CD4-positive, alpha-beta T cell (primary cell): ENCODE measurements at regions not wholly inside any gene's neighbourhood (a gene's known extent, or its start where the extent isn't known, plus 50 kb on each side); places are given as distances from the start of the nearest gene placed in this dataset.

Source experiments
- ATAC-seq: fragments of 200-7000 bp; cut with Tn5 transposase; one replicate; pipeline ENCODE4 v1.10.0; 2022; ENCODE audit warnings: mild to moderate bottlenecking; ENCODE audit not compliant: poor library complexity
- CTCF ChIA-PET: fragments of 350-600 bp; sonication (Branson Sonifier 250); formaldehyde crosslinking; loops from one replicate; lab custom pipeline; 2021; ENCODE audit warnings: antibody characterized with exemption, inconsistent platforms; lab: Charles Lee
- POLR2A ChIA-PET: fragments of 350-600 bp; sonication (Branson Sonifier 250); formaldehyde crosslinking; loops from one replicate; lab custom pipeline; 2021; ENCODE audit warnings: antibody characterized with exemption, inconsistent platforms; lab: Charles Lee
- DNase-seq, 14 experiments: peaks; one replicate each; pipeline ENCODE4 v3.0.0-alpha.2; 2013 to 2020; ENCODE audit warnings: mixed read lengths in 2 of 14
- H3K27ac ChIP-seq, 2 donors: one replicate each; pipeline versions ENCODE4 v1.5.1 to v1.7.0; 2013; ENCODE audit warnings: low read length in 2 of 2, low read depth in 1 of 2, mild to moderate bottlenecking in 1 of 2
- H3K27me3 ChIP-seq, 2 experiments: 1 replicate in 1 of 2; 2 replicates in 1 of 2; pipeline versions ENCODE4 v1.6.1 to v1.7.0; 2013; ENCODE audit warnings: low read length in 2 of 2, control low read depth in 1 of 2, mild to moderate bottlenecking in 1 of 2, moderate library complexity in 1 of 2; ENCODE audit not compliant: insufficient read depth in 2 of 2, control insufficient read depth in 1 of 2
- H3K36me3 ChIP-seq: one replicate; pipeline ENCODE4 v1.6.1; 2013; ENCODE audit warnings: low read length, control low read depth; ENCODE audit not compliant: insufficient read depth
- H3K4me1 ChIP-seq: one replicate; pipeline ENCODE4 v1.6.1; 2013; ENCODE audit warnings: low read length, control low read depth; ENCODE audit not compliant: insufficient read depth
- H3K4me3 ChIP-seq: one replicate; pipeline ENCODE4 v1.5.1; 2013; ENCODE audit warnings: mild to moderate bottlenecking, low read length, moderate library complexity
- H3K9me3 ChIP-seq, 2 experiments: 1 replicate in 1 of 2; 2 replicates in 1 of 2; pipeline versions ENCODE4 v1.6.1 to v1.7.0; 2013; ENCODE audit warnings: low read length in 2 of 2, mild to moderate bottlenecking in 2 of 2, control low read depth in 1 of 2, moderate library complexity in 1 of 2; ENCODE audit not compliant: control insufficient read depth in 1 of 2, insufficient read depth in 1 of 2
- H3K27ac Mint-ChIP-seq: one replicate; pipeline ENCODE4 v1.8.0; 2020; ENCODE audit warnings: mixed read lengths
- H3K27me3 Mint-ChIP-seq: one replicate; pipeline ENCODE4 v1.8.0; 2021; ENCODE audit warnings: mixed read lengths
- H3K36me3 Mint-ChIP-seq: one replicate; pipeline ENCODE4 v1.8.0; 2021; ENCODE audit warnings: low read depth, mixed read lengths
- H3K4me1 Mint-ChIP-seq: one replicate; pipeline ENCODE4 v1.8.0; 2021; ENCODE audit warnings: low read depth, mixed read lengths
- H3K4me3 Mint-ChIP-seq: one replicate; pipeline ENCODE4 v1.8.0; 2020; ENCODE audit warnings: mild to moderate bottlenecking, mixed read lengths
- H3K9me3 Mint-ChIP-seq: one replicate; pipeline ENCODE4 v1.8.0; 2020; ENCODE audit warnings: mixed read lengths
- intact Hi-C, 2 experiments: fragments of 100-400 bp; cut with DNase I in 1 of 2; cut with micrococcal nuclease in 1 of 2; formaldehyde crosslinking; loops; one replicate each; pipeline versions ENCODE4 v1.15.1 to v1.9.0; 2023 to 2025; cut with DNase I, micrococcal nuclease
- TF ChIP-seq, protein P1 (sequence below): fragments of 200-600 bp; IDR thresholded peaks from one replicate; pipeline ENCODE4 v1.8.0; 2022; ENCODE audit warnings: antibody characterized with exemption, mild to moderate bottlenecking

DNA sequence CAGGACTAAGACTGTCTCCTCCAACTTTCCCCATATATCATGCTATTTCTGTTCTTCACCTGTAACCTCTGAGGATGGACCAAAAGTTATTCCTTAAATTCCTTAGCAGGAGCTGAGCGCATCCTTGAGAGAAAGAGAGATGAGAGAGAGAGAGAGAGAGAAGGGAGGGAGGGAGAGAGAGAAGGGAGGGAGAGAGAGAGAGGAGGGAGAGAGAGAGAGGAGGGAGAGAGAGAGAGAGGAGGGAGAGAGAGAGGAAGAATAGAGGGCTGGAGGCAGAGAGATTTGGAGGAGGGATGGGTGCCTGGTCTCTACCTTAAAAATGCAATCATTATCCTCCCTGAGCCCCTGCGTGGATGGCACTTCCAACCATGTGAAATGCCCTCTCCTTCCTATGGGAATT is 73.6 kb downstream of the BMP2 start:
- H3K4me1 ChIP-seq: no peaks in the 10 kb centered on the region
- no peaks in the 10 kb centered on the region for H3K27me3 Mint-ChIP-seq
- H3K9me3 ChIP-seq: no peaks in the 10 kb centered on the region
- DNase-seq (no peak), ATAC-seq (no peak)
- TF ChIP-seq, protein P1, sequence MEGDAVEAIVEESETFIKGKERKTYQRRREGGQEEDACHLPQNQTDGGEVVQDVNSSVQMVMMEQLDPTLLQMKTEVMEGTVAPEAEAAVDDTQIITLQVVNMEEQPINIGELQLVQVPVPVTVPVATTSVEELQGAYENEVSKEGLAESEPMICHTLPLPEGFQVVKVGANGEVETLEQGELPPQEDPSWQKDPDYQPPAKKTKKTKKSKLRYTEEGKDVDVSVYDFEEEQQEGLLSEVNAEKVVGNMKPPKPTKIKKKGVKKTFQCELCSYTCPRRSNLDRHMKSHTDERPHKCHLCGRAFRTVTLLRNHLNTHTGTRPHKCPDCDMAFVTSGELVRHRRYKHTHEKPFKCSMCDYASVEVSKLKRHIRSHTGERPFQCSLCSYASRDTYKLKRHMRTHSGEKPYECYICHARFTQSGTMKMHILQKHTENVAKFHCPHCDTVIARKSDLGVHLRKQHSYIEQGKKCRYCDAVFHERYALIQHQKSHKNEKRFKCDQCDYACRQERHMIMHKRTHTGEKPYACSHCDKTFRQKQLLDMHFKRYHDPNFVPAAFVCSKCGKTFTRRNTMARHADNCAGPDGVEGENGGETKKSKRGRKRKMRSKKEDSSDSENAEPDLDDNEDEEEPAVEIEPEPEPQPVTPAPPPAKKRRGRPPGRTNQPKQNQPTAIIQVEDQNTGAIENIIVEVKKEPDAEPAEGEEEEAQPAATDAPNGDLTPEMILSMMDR: no peak
- H3K4me3 ChIP-seq: no peak overlapping the region
- H3K4me1 Mint-ChIP-seq: no peaks in the 10 kb centered on the region
- ChIA-PET POLR2A (no interaction called here), CTCF (no interaction called here)
- no peak overlapping the region for H3K4me3 Mint-ChIP-seq
- no peaks in the 10 kb centered on the region for H3K36me3 Mint-ChIP-seq
- H3K27ac ChIP-seq: no peak overlapping the region
- no peak overlapping the region for H3K27ac Mint-ChIP-seq
- no peaks in the 10 kb centered on the region for H3K36me3 ChIP-seq
- H3K9me3 Mint-ChIP-seq: peaks cover 2% of the 10 kb centered on the region
- intact Hi-C loops: no loop called here
- H3K27me3 ChIP-seq: peaks cover 0 to 3% of the 10 kb centered on the region in 2 experiments

DNA sequence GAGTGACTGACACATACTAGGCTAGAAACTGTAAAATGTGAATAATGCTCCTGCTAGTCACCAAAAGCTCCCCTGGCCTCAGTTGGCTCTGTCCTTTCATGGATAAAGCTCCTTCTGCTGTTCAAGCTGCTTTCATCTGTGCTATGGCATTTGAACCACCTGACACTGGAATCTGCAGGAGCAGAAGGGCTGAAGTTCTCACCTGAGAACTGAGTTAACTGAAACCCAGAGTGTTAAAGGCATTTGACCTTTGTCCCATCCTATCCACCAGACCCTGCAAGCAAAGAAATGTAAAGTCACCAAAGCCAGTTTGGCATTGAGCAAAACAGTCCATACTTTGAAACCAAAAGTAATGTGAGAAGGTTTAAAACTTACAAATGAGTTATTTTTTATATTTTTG is 77.7 kb downstream of the BMP2 start:
- H3K4me3 Mint-ChIP-seq: no peak overlapping the region

DNA sequence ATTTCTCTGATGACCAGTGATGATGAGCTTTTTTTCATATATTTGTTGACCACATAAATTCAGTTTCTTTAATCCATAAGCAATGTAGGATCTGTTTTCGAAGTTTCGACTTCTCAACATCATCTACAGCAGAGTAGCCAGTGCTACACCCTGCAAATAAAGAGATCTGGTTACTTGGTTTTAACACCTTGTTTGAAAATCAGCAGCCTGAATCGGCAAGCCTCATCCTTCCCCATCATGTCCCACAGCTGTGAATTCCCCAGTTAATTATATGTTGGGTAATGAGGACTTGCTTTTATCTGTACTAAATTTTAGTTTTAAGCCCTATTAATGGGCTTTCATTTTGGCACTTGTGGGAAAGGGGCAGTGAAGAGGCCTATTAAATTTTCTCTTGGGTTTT is 80.6 kb downstream of the BMP2 start:
- no peaks in the 10 kb centered on the region for H3K36me3 Mint-ChIP-seq
- no peak overlapping the region for H3K27ac Mint-ChIP-seq
- H3K9me3 ChIP-seq: peaks cover 0 to 5% of the 10 kb centered on the region in 2 experiments
- H3K36me3 ChIP-seq: no peaks in the 10 kb centered on the region
- DNase-seq (no peak), ATAC-seq (no peak)
- peaks cover 2% of the 10 kb centered on the region for H3K9me3 Mint-ChIP-seq
- H3K4me3 ChIP-seq: no peak overlapping the region
- no peak overlapping the region for H3K27ac ChIP-seq
- no peaks in the 10 kb centered on the region for H3K27me3 ChIP-seq
- H3K4me1 Mint-ChIP-seq: no peaks in the 10 kb centered on the region
- no peaks in the 10 kb centered on the region for H3K27me3 Mint-ChIP-seq
- H3K4me3 Mint-ChIP-seq: no peak overlapping the region
- TF ChIP-seq, protein P1: no peak
- CTCF ChIA-PET: no interaction called here
- POLR2A ChIA-PET: no interaction called here
- no peaks in the 10 kb centered on the region for H3K4me1 ChIP-seq
- intact Hi-C loops: no loop called here

More for the DNA sequence above, 77.7 kb downstream of the BMP2 start:
- Mint-ChIP-seq H3K9me3 (peaks cover 4% of the 10 kb centered on the region), H3K4me1 (no peaks in the 10 kb centered on the region), H3K27me3 (no peaks in the 10 kb centered on the region), H3K27ac (no peak overlapping the region), H3K36me3 (no peaks in the 10 kb centered on the region)
- ATAC-seq: no peak
- CTCF ChIA-PET: no interaction called here
- no peak for DNase-seq
- H3K4me3 ChIP-seq: no peak overlapping the region
- H3K9me3 ChIP-seq: no peaks in the 10 kb centered on the region
- POLR2A ChIA-PET: no interaction called here
- H3K36me3 ChIP-seq: no peaks in the 10 kb centered on the region
- TF ChIP-seq, protein P1: no peak
- no peaks in the 10 kb centered on the region for H3K27me3 ChIP-seq
- H3K27ac ChIP-seq: no peak overlapping the region
- intact Hi-C loops: no loop called here
- H3K4me1 ChIP-seq: no peaks in the 10 kb centered on the region
